Activated naive CD8-positive, alpha-beta T cell treated with anti-CD3 and anti-CD28 coated beads, Interleukin-2, amount 50 U/mL, for 16 hours (primary cell): ENCODE measurements at regions not wholly inside any gene's neighbourhood (a gene's known extent, or its start where the extent isn't known, plus 50 kb on each side); places are given as distances from the start of the nearest gene placed in this dataset.
"Not testable (repeated sequence)": the region's sequence is repeated elsewhere in the genome, so short reads cannot be mapped to it uniquely, and the experiment has no call there.

Experiments used
- DNase-seq: peaks from one replicate; pipeline ENCODE4 v3.0.0-alpha.2; 2020; ENCODE audit warnings: low read depth, low spot score

GRCh38 chr19:29154163-29154562, 58.8 kb downstream of the UQCRFS1 start:
- no peak for DNase-seq

GRCh38 chr19:29145756-29146155, 67.2 kb downstream of the UQCRFS1 start:
- no peak for DNase-seq

GRCh38 chr19:29143183-29143582, 69.8 kb downstream of the UQCRFS1 start:
- no peak for DNase-seq

GRCh38 chr19:29139227-29139626, 73.7 kb downstream of the UQCRFS1 start:
- no peak for DNase-seq

- DNase-seq, result not testable (repeated sequence)
Observed at GRCh38 chr19:29138206-29138605, 74.7 kb downstream of the UQCRFS1 start.

GRCh38 chr19:29131456-29131855, 81.5 kb downstream of the UQCRFS1 start:
- DNase-seq, result no peak

GRCh38 chr19:29129148-29129547, 83.8 kb downstream of the UQCRFS1 start:
- no peak for DNase-seq

GRCh38 chr19:29128203-29128602, 84.7 kb downstream of the UQCRFS1 start:
- DNase-seq, result no peak

- no peak for DNase-seq
Observed at GRCh38 chr19:29122185-29122584, 90.8 kb downstream of the UQCRFS1 start.

- no peak for DNase-seq
Observed at GRCh38 chr19:29121684-29122083, 91.3 kb downstream of the UQCRFS1 start.

GRCh38 chr19:29120466-29120865, 92.5 kb downstream of the UQCRFS1 start:
- DNase-seq, result no peak

GRCh38 chr19:29119590-29119989, 93.4 kb downstream of the UQCRFS1 start:
- no peak for DNase-seq

- DNase-seq, result no peak
Observed at GRCh38 chr19:29118389-29118788, 94.6 kb downstream of the UQCRFS1 start.

GRCh38 chr19:29117926-29118325, 95.0 kb downstream of the UQCRFS1 start:
- no peak for DNase-seq

- no peak for DNase-seq
Observed at GRCh38 chr19:29115181-29115580, 97.8 kb downstream of the UQCRFS1 start.

GRCh38 chr19:29113838-29114237, 99.1 kb downstream of the UQCRFS1 start:
- DNase-seq, result no peak

- no peak for DNase-seq
Observed at GRCh38 chr19:29111576-29111975, 101.4 kb downstream of the UQCRFS1 start.

GRCh38 chr19:29107831-29108230, 105.1 kb downstream of the UQCRFS1 start:
- no peak for DNase-seq

GRCh38 chr19:29106346-29106885, 106.5 kb downstream of the UQCRFS1 start:
- no peak for DNase-seq

GRCh38 chr19:29105629-29106292, 107.2 kb downstream of the UQCRFS1 start:
- no peak for DNase-seq

- DNase-seq, result no peak
Observed at GRCh38 chr19:29104605-29105241, 108.2 kb downstream of the UQCRFS1 start.

- no peak for DNase-seq
Observed at GRCh38 chr19:29098863-29099481, 114.0 kb downstream of the UQCRFS1 start.

GRCh38 chr19:29098091-29098490, 114.9 kb downstream of the UQCRFS1 start:
- no peak for DNase-seq
